GM12865 (cell line): ENCODE measurements at regions not wholly inside any gene's neighbourhood (a gene's known extent, or its start where the extent isn't known, plus 50 kb on each side); places are given as distances from the start of the nearest gene placed in this dataset.
A peak's percentile ranks its signal among the peaks of the same experiment; 100 is the strongest.

Experiments
- DNase-seq: peaks from one replicate; pipeline ENCODE4 v3.0.0; 2010; ENCODE audit warnings: low read depth
- H3K4me3 ChIP-seq: 2 replicates; pipeline ENCODE4 v1.5.1; 2011; ENCODE audit warnings: mild to moderate bottlenecking, low read depth, low read length, control low read depth
- TF ChIP-seq, protein P1 (sequence below): IDR thresholded peaks from 2 replicates; pipeline ENCODE4 v1.5.1; 2011; ENCODE audit warnings: low read length, control low read depth, low read depth, inconsistent platforms; ENCODE audit not compliant: insufficient read depth; ENCODE audit errors: missing control alignments

DNA sequence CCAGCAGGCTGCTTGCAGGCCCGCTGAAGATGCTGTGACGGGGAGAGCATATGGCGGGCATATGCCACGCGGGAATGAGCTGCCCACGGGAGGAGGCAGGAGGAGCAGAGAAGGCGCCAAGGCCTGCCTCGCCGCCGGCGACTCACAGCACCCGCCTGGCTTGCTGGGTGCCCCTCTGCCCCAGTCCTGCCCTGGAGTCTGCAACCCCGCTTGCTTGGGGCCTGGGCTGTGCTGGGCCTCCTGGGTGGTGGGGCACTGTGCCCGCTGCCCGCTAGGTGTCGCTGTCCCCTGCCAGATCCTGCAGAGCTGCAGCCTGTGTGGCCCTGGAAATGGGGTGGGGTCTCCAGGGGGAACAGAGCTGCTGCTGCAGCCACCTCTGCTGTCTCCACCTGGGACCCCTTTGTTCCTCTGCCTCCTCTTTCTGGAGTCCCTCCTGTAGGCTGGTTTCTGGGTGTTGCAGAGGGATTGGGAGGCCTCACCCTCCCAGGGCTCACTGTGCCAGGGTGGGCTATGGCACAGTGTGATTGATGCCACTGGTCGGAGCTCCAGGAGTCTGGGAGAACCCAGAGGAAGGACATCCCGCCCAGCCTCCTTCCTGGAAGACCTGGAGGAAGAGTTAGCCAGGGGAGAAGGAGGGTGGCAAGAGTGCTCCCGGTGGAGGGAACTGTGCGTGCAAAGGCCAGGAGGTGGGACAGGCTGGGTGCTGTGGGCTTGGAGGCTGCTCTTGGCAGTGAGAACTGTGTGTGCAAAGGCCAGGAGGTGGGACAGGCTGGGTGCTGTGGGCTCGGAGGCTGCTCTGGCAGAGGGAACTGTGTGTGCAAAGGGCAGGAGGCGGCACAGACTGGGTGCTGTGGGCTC, 141.0 kb upstream of the CIBAR2 start:
- no peak overlapping the region for H3K4me3 ChIP-seq
- peak; percentile 61 for DNase-seq
- TF ChIP-seq, protein P1, sequence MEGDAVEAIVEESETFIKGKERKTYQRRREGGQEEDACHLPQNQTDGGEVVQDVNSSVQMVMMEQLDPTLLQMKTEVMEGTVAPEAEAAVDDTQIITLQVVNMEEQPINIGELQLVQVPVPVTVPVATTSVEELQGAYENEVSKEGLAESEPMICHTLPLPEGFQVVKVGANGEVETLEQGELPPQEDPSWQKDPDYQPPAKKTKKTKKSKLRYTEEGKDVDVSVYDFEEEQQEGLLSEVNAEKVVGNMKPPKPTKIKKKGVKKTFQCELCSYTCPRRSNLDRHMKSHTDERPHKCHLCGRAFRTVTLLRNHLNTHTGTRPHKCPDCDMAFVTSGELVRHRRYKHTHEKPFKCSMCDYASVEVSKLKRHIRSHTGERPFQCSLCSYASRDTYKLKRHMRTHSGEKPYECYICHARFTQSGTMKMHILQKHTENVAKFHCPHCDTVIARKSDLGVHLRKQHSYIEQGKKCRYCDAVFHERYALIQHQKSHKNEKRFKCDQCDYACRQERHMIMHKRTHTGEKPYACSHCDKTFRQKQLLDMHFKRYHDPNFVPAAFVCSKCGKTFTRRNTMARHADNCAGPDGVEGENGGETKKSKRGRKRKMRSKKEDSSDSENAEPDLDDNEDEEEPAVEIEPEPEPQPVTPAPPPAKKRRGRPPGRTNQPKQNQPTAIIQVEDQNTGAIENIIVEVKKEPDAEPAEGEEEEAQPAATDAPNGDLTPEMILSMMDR = peak; percentile 98

DNA sequence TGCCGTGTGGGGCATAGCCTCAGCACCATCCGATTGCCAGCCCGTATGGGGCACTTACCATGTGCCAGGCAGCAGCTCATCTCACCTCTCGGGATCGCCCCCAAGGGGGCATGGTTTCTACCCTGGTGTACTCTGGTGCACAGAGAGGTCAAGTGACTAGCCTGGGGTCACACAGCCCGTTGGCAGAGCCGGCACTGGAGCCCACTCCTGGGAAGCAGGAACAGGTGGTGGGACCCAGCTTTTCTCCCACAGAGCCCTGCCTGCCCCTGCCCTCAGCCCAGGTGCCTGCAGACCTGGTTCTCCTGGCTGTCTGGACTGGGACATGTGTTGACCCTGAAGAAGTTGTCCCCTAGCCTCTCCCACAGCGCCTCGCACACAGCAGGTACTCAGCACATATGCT, 141.8 kb upstream of the CIBAR2 start:
- TF ChIP-seq, protein P1 = no peak

GRCh38 chr16:85254921-85255320, 142.6 kb upstream of the CIBAR2 start:
- H3K4me3 ChIP-seq = no peak overlapping the region
- TF ChIP-seq, protein P1 = no peak
- DNase-seq = no peak

More for the DNA sequence above, 141.8 kb upstream of the CIBAR2 start:
- no peak for DNase-seq
- H3K4me3 ChIP-seq = no peak overlapping the region

DNA sequence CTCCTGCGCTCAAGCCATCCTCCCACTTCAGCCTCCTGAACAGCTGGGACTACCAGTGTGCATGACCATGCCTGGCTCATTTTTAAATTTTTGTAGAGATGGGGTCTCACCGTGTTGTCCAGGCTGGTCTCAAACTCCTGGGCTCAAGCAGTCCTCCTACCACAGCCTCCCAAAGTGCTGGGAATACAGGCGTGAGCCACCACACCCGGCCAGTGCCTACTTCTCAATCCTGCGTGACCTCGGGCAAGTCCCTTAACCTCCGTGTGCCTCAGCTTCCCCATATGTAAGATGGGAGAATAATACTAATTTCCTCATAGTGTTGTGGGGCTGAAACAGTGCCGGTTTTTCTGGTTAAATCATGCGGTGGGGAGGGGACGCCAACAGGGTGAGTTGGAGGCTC, 143.5 kb upstream of the CIBAR2 start:
- H3K4me3 ChIP-seq = no peak overlapping the region
- DNase-seq = no peak
- TF ChIP-seq, protein P1 = no peak

GRCh38 chr16:85256190-85256739, 144.0 kb upstream of the CIBAR2 start:
- TF ChIP-seq, protein P1 = no peak
- no peak for DNase-seq
- no peak overlapping the region for H3K4me3 ChIP-seq

DNA sequence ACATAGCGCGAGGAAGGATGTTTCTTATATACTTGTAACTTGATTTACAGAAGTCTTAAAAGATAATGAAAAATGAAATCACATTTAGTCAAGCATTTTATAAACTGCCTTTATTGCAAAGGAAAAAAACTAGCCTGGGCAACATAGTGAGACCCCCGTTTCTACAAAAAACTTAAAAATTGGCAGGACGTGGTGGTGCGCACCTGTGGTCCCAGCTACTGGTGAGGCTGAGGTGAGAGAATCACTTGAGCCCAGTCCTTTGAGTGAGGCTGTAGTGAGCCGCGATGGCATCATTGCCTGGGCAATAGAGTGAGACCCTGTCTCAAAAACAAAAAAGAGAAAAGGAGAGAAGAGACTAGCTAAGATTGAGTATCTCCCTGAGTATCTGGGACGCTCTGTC, 145.2 kb upstream of the CIBAR2 start:
- DNase-seq = no peak
- TF ChIP-seq, protein P1 = no peak
- H3K4me3 ChIP-seq = no peak overlapping the region
